ENCODE measurements at regions not wholly inside any gene's neighbourhood (a gene's known extent, or its start where the extent isn't known, plus 50 kb on each side); places are given as distances from the start of the nearest gene placed in this dataset.

DNA sequence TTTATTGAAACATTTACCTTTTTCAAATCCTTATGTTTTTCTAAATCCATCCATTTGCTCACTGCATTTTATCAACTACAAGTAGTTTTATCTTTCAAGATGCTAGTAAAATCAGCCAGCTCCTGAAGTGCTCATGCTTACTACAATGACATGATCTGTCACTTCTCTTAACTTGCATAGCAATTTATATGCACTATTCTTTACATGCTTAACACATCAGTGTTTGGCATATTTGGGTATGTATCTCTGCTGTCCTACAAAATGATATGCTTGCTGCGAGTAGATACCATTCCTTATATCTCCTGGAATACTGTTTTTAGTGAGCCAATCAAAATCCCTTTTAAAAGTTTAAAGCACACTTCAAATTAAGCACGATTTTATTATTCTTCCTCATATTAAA is 2726.8 kb downstream of the PCDH7 start:
- Histone ChIP-seq H3K27me3 (ENCODE audit: control insufficient read depth in 1 of 2, insufficient read depth in 2 of 2, low read length in 2 of 2) (no peaks in the 10 kb centered on the region), H3K27ac (ENCODE audit: low read depth in 1 of 2, low read length in 2 of 2) (no peak overlapping the region), H3K36me3 (ENCODE audit: insufficient read depth, low read length) (no peaks in the 10 kb centered on the region), H3K4me3 (ENCODE audit: low read length) (no peak overlapping the region), H3K4me1 (ENCODE audit: insufficient read depth, low read length) (no peaks in the 10 kb centered on the region), H3K9me3 (ENCODE audit: control insufficient read depth in 1 of 2, insufficient read depth in 1 of 2, low read length in 2 of 2) (peaks cover 0 to 4% of the 10 kb centered on the region in 2 experiments)
- TF ChIP-seq, protein P1, sequence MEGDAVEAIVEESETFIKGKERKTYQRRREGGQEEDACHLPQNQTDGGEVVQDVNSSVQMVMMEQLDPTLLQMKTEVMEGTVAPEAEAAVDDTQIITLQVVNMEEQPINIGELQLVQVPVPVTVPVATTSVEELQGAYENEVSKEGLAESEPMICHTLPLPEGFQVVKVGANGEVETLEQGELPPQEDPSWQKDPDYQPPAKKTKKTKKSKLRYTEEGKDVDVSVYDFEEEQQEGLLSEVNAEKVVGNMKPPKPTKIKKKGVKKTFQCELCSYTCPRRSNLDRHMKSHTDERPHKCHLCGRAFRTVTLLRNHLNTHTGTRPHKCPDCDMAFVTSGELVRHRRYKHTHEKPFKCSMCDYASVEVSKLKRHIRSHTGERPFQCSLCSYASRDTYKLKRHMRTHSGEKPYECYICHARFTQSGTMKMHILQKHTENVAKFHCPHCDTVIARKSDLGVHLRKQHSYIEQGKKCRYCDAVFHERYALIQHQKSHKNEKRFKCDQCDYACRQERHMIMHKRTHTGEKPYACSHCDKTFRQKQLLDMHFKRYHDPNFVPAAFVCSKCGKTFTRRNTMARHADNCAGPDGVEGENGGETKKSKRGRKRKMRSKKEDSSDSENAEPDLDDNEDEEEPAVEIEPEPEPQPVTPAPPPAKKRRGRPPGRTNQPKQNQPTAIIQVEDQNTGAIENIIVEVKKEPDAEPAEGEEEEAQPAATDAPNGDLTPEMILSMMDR (IDR thresholded peaks at IDR 0.05): no peak
- Mint-ChIP-seq H3K36me3 (ENCODE audit: low read depth) (no peaks in the 10 kb centered on the region), H3K4me1 (ENCODE audit: low read depth) (no peaks in the 10 kb centered on the region), H3K9me3 (peaks cover 12% of the 10 kb centered on the region), H3K27me3 (no peaks in the 10 kb centered on the region), H3K27ac (no peak overlapping the region), H3K4me3 (no peak overlapping the region)
- DNase-seq: no peak
- ChIA-PET POLR2A (no interaction called here), CTCF (no interaction called here)
- intact Hi-C loops (cut with DNase I, micrococcal nuclease): no loop called here
- no peak for ATAC-seq (ENCODE audit: poor library complexity)

DNA sequence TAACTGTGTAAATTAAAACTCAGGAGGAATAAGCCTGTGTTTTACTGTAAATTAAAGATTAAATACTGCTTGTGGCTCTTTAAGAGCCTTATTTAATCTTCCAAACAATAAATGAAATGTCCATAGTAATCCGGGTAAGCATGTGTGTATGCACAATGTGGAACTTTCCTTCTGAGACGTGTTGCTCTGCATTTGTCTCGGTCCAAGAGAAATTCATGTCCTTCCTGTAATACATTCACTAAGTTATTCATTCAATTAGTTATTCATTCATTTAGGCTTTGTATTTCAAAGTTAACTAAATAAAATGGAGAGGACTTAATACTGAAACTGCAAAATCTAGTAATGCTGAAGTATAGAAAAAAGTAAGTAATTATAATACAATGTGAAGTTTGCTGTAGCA is 2728.8 kb downstream of the PCDH7 start:
- Histone ChIP-seq H3K36me3 (ENCODE audit: insufficient read depth, low read length) (no peaks in the 10 kb centered on the region), H3K4me3 (ENCODE audit: low read length) (no peak overlapping the region), H3K27ac (ENCODE audit: low read depth in 1 of 2, low read length in 2 of 2) (no peak overlapping the region), H3K27me3 (ENCODE audit: control insufficient read depth in 1 of 2, insufficient read depth in 2 of 2, low read length in 2 of 2) (no peaks in the 10 kb centered on the region), H3K4me1 (ENCODE audit: insufficient read depth, low read length) (no peaks in the 10 kb centered on the region), H3K9me3 (ENCODE audit: control insufficient read depth in 1 of 2, insufficient read depth in 1 of 2, low read length in 2 of 2) (peaks cover 4 to 6% of the 10 kb centered on the region in 2 experiments)
- no peak overlapping the region for H3K27ac Mint-ChIP-seq
- ATAC-seq (ENCODE audit: poor library complexity) (no peak), DNase-seq (no peak)
- POLR2A ChIA-PET: no interaction called here
- H3K9me3 Mint-ChIP-seq: peaks cover 5% of the 10 kb centered on the region
- intact Hi-C loops (cut with DNase I, micrococcal nuclease): no loop called here
- no peaks in the 10 kb centered on the region for H3K4me1 Mint-ChIP-seq (ENCODE audit: low read depth)
- no peaks in the 10 kb centered on the region for H3K27me3 Mint-ChIP-seq
- TF ChIP-seq, protein P1 (IDR thresholded peaks at IDR 0.05): no peak
- no peaks in the 10 kb centered on the region for H3K36me3 Mint-ChIP-seq (ENCODE audit: low read depth)
- H3K4me3 Mint-ChIP-seq: no peak overlapping the region
- CTCF ChIA-PET: no interaction called here

DNA sequence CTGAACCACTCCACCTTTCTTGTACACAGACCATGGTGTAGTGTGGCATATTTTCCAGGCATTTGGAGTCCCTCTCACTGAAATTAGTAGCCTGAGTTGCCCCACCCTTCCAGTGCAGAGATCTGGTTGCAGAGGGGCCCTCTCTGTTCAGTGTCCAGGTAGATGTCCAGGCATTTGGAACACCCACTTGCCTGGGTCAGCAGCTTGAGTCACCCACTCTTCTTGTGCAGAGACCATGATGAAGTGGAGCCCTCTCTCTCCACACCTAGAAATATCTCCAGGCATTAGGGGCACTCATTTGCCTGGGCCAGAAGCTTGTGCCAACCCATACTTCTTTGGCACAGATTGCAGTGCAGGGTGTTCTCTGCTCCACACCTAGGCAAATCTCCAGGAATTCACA is 2733.3 kb downstream of the PCDH7 start:
- Mint-ChIP-seq H3K4me1 (ENCODE audit: low read depth) (no peaks in the 10 kb centered on the region), H3K9me3 (peaks cover 5% of the 10 kb centered on the region), H3K27me3 (no peaks in the 10 kb centered on the region), H3K36me3 (ENCODE audit: low read depth) (no peaks in the 10 kb centered on the region), H3K4me3 (no peak overlapping the region), H3K27ac (no peak overlapping the region)
- no peaks in the 10 kb centered on the region for H3K36me3 ChIP-seq (ENCODE audit: insufficient read depth, low read length)
- ChIA-PET POLR2A (no interaction called here), CTCF (no interaction called here)
- H3K27ac ChIP-seq (ENCODE audit: low read depth in 1 of 2, low read length in 2 of 2): no peak overlapping the region
- intact Hi-C loops (cut with DNase I, micrococcal nuclease): no loop called here
- H3K27me3 ChIP-seq (ENCODE audit: control insufficient read depth in 1 of 2, insufficient read depth in 2 of 2, low read length in 2 of 2): no peaks in the 10 kb centered on the region
- peaks cover 0 to 9% of the 10 kb centered on the region in 2 experiments for H3K9me3 ChIP-seq (ENCODE audit: control insufficient read depth in 1 of 2, insufficient read depth in 1 of 2, low read length in 2 of 2)
- DNase-seq: no peak
- no peak for ATAC-seq (ENCODE audit: poor library complexity)
- H3K4me3 ChIP-seq (ENCODE audit: low read length): no peak overlapping the region
- no peaks in the 10 kb centered on the region for H3K4me1 ChIP-seq (ENCODE audit: insufficient read depth, low read length)
- TF ChIP-seq, protein P1 (IDR thresholded peaks at IDR 0.05): no peak
